Retina (tissue), 1 donor: ENCODE measurements at regions not wholly inside any gene's neighbourhood (a gene's known extent, or its start where the extent isn't known, plus 50 kb on each side); places are given as distances from the start of the nearest gene placed in this dataset.
"Not testable (repeated sequence)": the region's sequence is repeated elsewhere in the genome, so short reads cannot be mapped to it uniquely, and the experiment has no call there.

Experiments
- DNase-seq: peaks from one replicate; pipeline ENCODE4 v3.0.0-alpha.2; 2016

- no peak for DNase-seq
These were observed 202.9 kb upstream of the WWC1 start for GRCh38 chr5:168088410-168089173.

GRCh38 chr5:168089201-168089887 lies 202.1 kb upstream of the WWC1 start:
- no peak for DNase-seq

- no peak for DNase-seq
These were observed 198.9 kb upstream of the WWC1 start for GRCh38 chr5:168092209-168093185.

GRCh38 chr5:168093200-168093910 lies 198.1 kb upstream of the WWC1 start:
- DNase-seq = no peak

- DNase-seq = no peak
These were observed 194.9 kb upstream of the WWC1 start for GRCh38 chr5:168096525-168096924.

GRCh38 chr5:168097876-168098653 lies 193.4 kb upstream of the WWC1 start:
- DNase-seq = no peak

GRCh38 chr5:168101352-168101751 lies 190.1 kb upstream of the WWC1 start:
- DNase-seq = no peak

GRCh38 chr5:168103018-168103417 lies 188.4 kb upstream of the WWC1 start:
- not testable (repeated sequence) for DNase-seq

GRCh38 chr5:168104350-168104749 lies 187.1 kb upstream of the WWC1 start:
- peak; percentile 68 for DNase-seq

GRCh38 chr5:168104811-168105481 lies 186.5 kb upstream of the WWC1 start:
- peak; percentile 66 for DNase-seq

GRCh38 chr5:168106008-168106761 lies 185.3 kb upstream of the WWC1 start:
- peak; percentile 43 for DNase-seq

GRCh38 chr5:168109441-168109840 lies 182.0 kb upstream of the WWC1 start:
- DNase-seq = no peak

- no peak for DNase-seq
These were observed 181.1 kb upstream of the WWC1 start for GRCh38 chr5:168110384-168110783.

- peak; percentile 20 for DNase-seq
These were observed 180.3 kb upstream of the WWC1 start for GRCh38 chr5:168110870-168111832.

GRCh38 chr5:168114444-168115017 lies 176.9 kb upstream of the WWC1 start:
- DNase-seq = no peak

GRCh38 chr5:168117469-168117868 lies 174.0 kb upstream of the WWC1 start:
- DNase-seq = no peak

- no peak for DNase-seq
These were observed 173.3 kb upstream of the WWC1 start for GRCh38 chr5:168118042-168118668.
